K562 (cell line): ENCODE measurements at regions not wholly inside any gene's neighbourhood (a gene's known extent, or its start where the extent isn't known, plus 50 kb on each side); places are given as distances from the start of the nearest gene placed in this dataset.

ENCODE experiments used
- ATAC-seq: fragments of 200-7000 bp; cut with Tn5 transposase; 3 replicates; pipeline ENCODE4 v1.9.1; 2020; ENCODE audit warnings: moderate library complexity
- BruUV-seq: library from RNA; stranded (reverse); fragments of 400-500 nt; replicated peaks from 2 replicates; lab custom pipeline; 2021; lab: Mats Ljungman, UMichigan
- CTCF ChIA-PET: fragments of 300-600 bp; formaldehyde crosslinking; extraction: SDS; loops from one replicate; lab custom pipeline; 2021; ENCODE audit warnings: low intra/inter-chr PET ratio; lab: Yijun Ruan, JAX
- POLR2A ChIA-PET: fragments of 300-600, 350-650 bp; sonication (Branson Sonifier 250); formaldehyde crosslinking; extraction: SDS; loops from one replicate; lab custom pipeline; 2021; ENCODE audit warnings: antibody characterized with exemption, inconsistent platforms; lab: Yijun Ruan, JAX
- DNase-seq, 4 experiments: peaks; one replicate each; pipeline versions ENCODE4 v3.0.0 to v3.0.0-alpha.2; 2011 to 2018; ENCODE audit warnings: low spot score in 3 of 4, mixed read lengths in 3 of 4; ENCODE audit errors: extremely low read depth in 1 of 4
- FAIRE-seq: peaks from 2 replicates; lab custom pipeline; 2011; peaks lifted over from hg19 to GRCh38; lab: Jason Lieb, UNC
- H2AFZ ChIP-seq: 2 replicates; pipeline ENCODE4 v1.6.0; 2011; ENCODE audit warnings: low read depth, low read length, control low read depth, inconsistent platforms
- H3K27ac ChIP-seq: fragments of 200-600 bp; 3 replicates; pipeline ENCODE4 v1.8.0; 2011; ENCODE audit warnings: low read depth, mild to moderate bottlenecking, control low read depth, inconsistent platforms, low read length, moderate library complexity, mixed read lengths; ENCODE audit errors: extremely low read depth
- H3K27me3 ChIP-seq, 2 experiments: fragments of 300-600 bp in 1 of 2; 2 replicates in 1 of 2; 3 replicates in 1 of 2; pipeline versions ENCODE4 v1.6.0 to v1.8.0; 2011; ENCODE audit warnings: inconsistent platforms in 2 of 2, low read length in 2 of 2, mild to moderate bottlenecking in 1 of 2, mixed read lengths in 1 of 2, moderate library complexity in 1 of 2; ENCODE audit not compliant: control insufficient read depth in 2 of 2, insufficient read depth in 2 of 2
- H3K36me3 ChIP-seq: fragments of 300-600 bp; 3 replicates; pipeline ENCODE4 v1.8.0; 2011; ENCODE audit warnings: mild to moderate bottlenecking, low read length, inconsistent platforms; ENCODE audit not compliant: control insufficient read depth, insufficient read depth
- H3K4me1 ChIP-seq, 2 experiments: fragments of 200-600 bp in 1 of 2; replicated peaks in 1 of 2; 2 replicates in 1 of 2; 3 replicates in 1 of 2; pipeline versions ENCODE4 v1.5.1 to v1.8.0; 2011; ENCODE audit warnings: inconsistent platforms in 2 of 2, low read length in 2 of 2, mild to moderate bottlenecking in 1 of 2, mixed read lengths in 1 of 2, moderate library complexity in 1 of 2; ENCODE audit not compliant: control insufficient read depth in 2 of 2, insufficient read depth in 2 of 2
- H3K4me2 ChIP-seq: 2 replicates; pipeline ENCODE4 v1.6.1; 2011; ENCODE audit warnings: low read length, control low read depth, inconsistent platforms, mixed read lengths; ENCODE audit not compliant: insufficient read depth
- H3K4me3 ChIP-seq: fragments of 200-600 bp; sonication (generic), shearing (Covaris generic); 2 replicates; pipeline ENCODE4 v1.5.1; 2016; ENCODE audit warnings: control low read depth, inconsistent platforms
- H3K79me2 ChIP-seq: fragments of 200-600 bp; 3 replicates; pipeline ENCODE4 v1.8.0; 2011; ENCODE audit warnings: low read length, inconsistent platforms; ENCODE audit not compliant: control insufficient read depth, insufficient read depth
- H3K9ac ChIP-seq, 2 experiments: 2 replicates each; pipeline versions ENCODE4 v1.6.0 to v1.6.1; 2011; ENCODE audit warnings: low read depth in 2 of 2, low read length in 2 of 2, control low read depth in 1 of 2, inconsistent platforms in 1 of 2, mild to moderate bottlenecking in 1 of 2, mixed read lengths in 1 of 2; ENCODE audit not compliant: insufficient read depth in 1 of 2
- H3K9me1 ChIP-seq: one replicate; pipeline ENCODE4 v1.6.0; 2011; ENCODE audit warnings: inconsistent platforms, mild to moderate bottlenecking, low read length, moderate library complexity; ENCODE audit not compliant: control insufficient read depth, insufficient read depth
- H3K9me3 ChIP-seq: replicated peaks from 2 replicates; pipeline ENCODE4 v1.5.1; 2011; ENCODE audit warnings: low read depth, low read length, inconsistent platforms; ENCODE audit not compliant: control insufficient read depth, insufficient read depth
- H4K20me1 ChIP-seq: replicated peaks from 2 replicates; pipeline ENCODE4 v1.6.1; 2011; ENCODE audit warnings: low read length, inconsistent platforms, mixed read lengths; ENCODE audit not compliant: control insufficient read depth, insufficient read depth
- COPS2 ChIP-seq: fragments of 450-650 bp; conservative IDR thresholded peaks from 2 replicates; pipeline ENCODE4 v1.6.1; 2016; ENCODE audit warnings: mild to moderate bottlenecking, moderate library complexity
- GATA2 ChIP-seq: sonication (generic); formaldehyde crosslinking; IDR thresholded peaks from 2 replicates; pipeline ENCODE4 v1.4.0; 2020; ENCODE audit warnings: mild to moderate bottlenecking, missing genetic modification reagents
- JUND ChIP-seq, 2 experiments: IDR thresholded peaks; 2 replicates in 1 of 2; 3 replicates in 1 of 2; pipeline ENCODE4 v1.6.1; 2011; ENCODE audit warnings: borderline replicate concordance in 2 of 2, low read depth in 2 of 2, low read length in 2 of 2, improper control_type of control experiment in 1 of 2, missing biosample characterization in 1 of 2, missing genetic modification characterization in 1 of 2, missing genetic modification reagents in 1 of 2
- NFYB ChIP-seq: IDR thresholded peaks from 2 replicates; pipeline ENCODE4 v1.6.1; 2011; ENCODE audit warnings: mild to moderate bottlenecking, moderate library complexity; ENCODE audit not compliant: insufficient read length; ENCODE audit errors: extremely low read depth
- POLR2AphosphoS2 ChIP-seq: IDR thresholded peaks from 2 replicates; pipeline ENCODE4 v1.6.1; 2012; ENCODE audit warnings: low read length, improper control_type of control experiment
- ZNF23 ChIP-seq: fragments of 250-450 bp; sonication (Bioruptor Pico); IDR thresholded peaks from 2 replicates; pipeline ENCODE4 v1.4.0; 2020; ENCODE audit warnings: mild to moderate bottlenecking
- ZNF431 ChIP-seq: sonication (generic); formaldehyde crosslinking; IDR thresholded peaks from 2 replicates; pipeline ENCODE4 v1.8.0; 2022; ENCODE audit warnings: mild to moderate bottlenecking, missing genetic modification reagents
- ZNF57 ChIP-seq: fragments of 450-650 bp; formaldehyde crosslinking; IDR thresholded peaks from 2 replicates; pipeline ENCODE4 v1.4.0; 2020; ENCODE audit warnings: mild to moderate bottlenecking, moderate library complexity
- ZNF644 ChIP-seq: fragments of 200-800 bp; sonication (Bioruptor generic); IDR thresholded peaks from 2 replicates; pipeline ENCODE4 v1.6.1; 2016; ENCODE audit warnings: low read depth, missing genetic modification characterization, missing compliant biosample characterization
- WGBS: fragments of 100-300 bp; shearing (Covaris generic); methylation state at CpG from one replicate; pipeline ENCODE4 v1.1.6; 2016; ENCODE audit warnings: low coverage, mixed read lengths; ENCODE audit not compliant: insufficient coverage; ENCODE audit errors: missing lambda C conversion rate; 5-methylcytosine and 5-hydroxymethylcytosine counted together
- in situ Hi-C: fragments of 300-500 bp; cut with MboI; formaldehyde crosslinking; loops from 4 replicates; pipeline ENCODE4 v1.15.0; 2018; ENCODE audit warnings: inconsistent platforms, mixed read lengths
- intact Hi-C: fragments of 100-400 bp; cut with micrococcal nuclease; formaldehyde crosslinking; loops from 2 replicates; pipeline ENCODE4 v1.14.2; 2022
- TF ChIP-seq, protein P1 (sequence below): sonication (generic); formaldehyde crosslinking; IDR thresholded peaks from 2 replicates; pipeline ENCODE4 v1.8.1; 2023; ENCODE audit warnings: mild to moderate bottlenecking, missing genetic modification reagents
- TF ChIP-seq, protein P2 (sequence below): conservative IDR thresholded peaks from 2 replicates; pipeline ENCODE4 v1.6.1; 2011; ENCODE audit warnings: low read depth, mild to moderate bottlenecking, low read length; ENCODE audit not compliant: control insufficient read depth
- TF ChIP-seq, protein P3 (sequence below): fragments of 250-450 bp; sonication (Bioruptor Pico); IDR thresholded peaks from 2 replicates; pipeline ENCODE4 v1.8.0; 2021; ENCODE audit warnings: moderate library complexity, mild to moderate bottlenecking, inconsistent platforms
- TF ChIP-seq, protein P4 (sequence below), 3 experiments: fragments of 200-800 bp in 1 of 3; sonication (Bioruptor generic) in 1 of 3; sonication (generic) in 1 of 3; formaldehyde crosslinking in 1 of 3; IDR thresholded peaks; 2 replicates each; pipeline versions ENCODE4 v1.6.1 to v1.8.0; 2016 to 2022; ENCODE audit warnings: mild to moderate bottlenecking in 2 of 3, missing compliant biosample characterization in 2 of 3, missing genetic modification characterization in 2 of 3, missing genetic modification reagents in 1 of 3

DNA sequence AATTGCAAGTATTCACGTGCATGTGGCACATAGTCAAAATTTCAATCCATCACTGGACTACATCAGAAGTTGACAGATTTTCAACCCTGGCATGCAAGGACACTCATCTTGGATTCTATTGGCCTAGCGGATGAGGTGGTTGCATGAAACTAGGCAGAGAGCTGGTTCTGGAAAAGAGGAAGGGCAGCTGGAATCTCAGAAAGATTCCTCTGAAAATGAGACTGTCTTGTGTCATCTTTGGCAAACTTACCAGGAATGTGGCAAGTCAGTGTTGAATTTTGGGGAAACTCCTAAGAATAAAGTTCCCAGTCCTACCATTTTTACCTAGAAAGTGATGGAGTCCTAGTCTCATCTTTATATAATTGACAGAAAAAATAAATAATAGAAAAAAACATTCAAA is 384.3 kb upstream of the NR2F2 start:
- Histone ChIP-seq H3K27ac (no peak overlapping the region), H3K9ac (no peak overlapping the region), H3K4me1 (no peaks in the 10 kb centered on the region), H3K4me3 (no peak overlapping the region), H3K9me1 (no peaks in the 10 kb centered on the region), H3K27me3 (no peaks in the 10 kb centered on the region), H2AFZ (no peak overlapping the region), H3K36me3 (no peaks in the 10 kb centered on the region), H3K79me2 (no peaks in the 10 kb centered on the region), H4K20me1 (no peaks in the 10 kb centered on the region), H3K4me2 (no peak overlapping the region), H3K9me3 (no peaks in the 10 kb centered on the region; the same call in 1 of the 2 replicates)
- WGBS: 74% methylated on average over 2 of the region's 2 CpGs
- ChIA-PET CTCF (no interaction called here), POLR2A (no interaction called here)
- DNase-seq (no peak), ATAC-seq (no peak), FAIRE-seq (no peak)
- in situ Hi-C loops: no loop called here
- TF ChIP-seq ZNF57 (CRISPR knock-in tag) (no peak), POLR2AphosphoS2 (no peak), NFYB (no peak), ZNF23 (CRISPR knock-in tag) (no peak), GATA2 (CRISPR knock-in tag) (no peak), ZNF644 (tag) (no peak), JUND (IDR thresholded peaks at IDR 0.05; ENCODE audit: borderline replicate concordance, low read depth, low read length) (no peak), JUND (tag; IDR thresholded peaks at IDR 0.05; ENCODE audit: borderline replicate concordance, low read depth, low read length) (no peak), ZNF431 (CRISPR knock-in tag) (no peak), COPS2 (no peak)
- TF ChIP-seq, protein P1, sequence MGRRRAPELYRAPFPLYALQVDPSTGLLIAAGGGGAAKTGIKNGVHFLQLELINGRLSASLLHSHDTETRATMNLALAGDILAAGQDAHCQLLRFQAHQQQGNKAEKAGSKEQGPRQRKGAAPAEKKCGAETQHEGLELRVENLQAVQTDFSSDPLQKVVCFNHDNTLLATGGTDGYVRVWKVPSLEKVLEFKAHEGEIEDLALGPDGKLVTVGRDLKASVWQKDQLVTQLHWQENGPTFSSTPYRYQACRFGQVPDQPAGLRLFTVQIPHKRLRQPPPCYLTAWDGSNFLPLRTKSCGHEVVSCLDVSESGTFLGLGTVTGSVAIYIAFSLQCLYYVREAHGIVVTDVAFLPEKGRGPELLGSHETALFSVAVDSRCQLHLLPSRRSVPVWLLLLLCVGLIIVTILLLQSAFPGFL: no peak
- TF ChIP-seq, protein P2, sequence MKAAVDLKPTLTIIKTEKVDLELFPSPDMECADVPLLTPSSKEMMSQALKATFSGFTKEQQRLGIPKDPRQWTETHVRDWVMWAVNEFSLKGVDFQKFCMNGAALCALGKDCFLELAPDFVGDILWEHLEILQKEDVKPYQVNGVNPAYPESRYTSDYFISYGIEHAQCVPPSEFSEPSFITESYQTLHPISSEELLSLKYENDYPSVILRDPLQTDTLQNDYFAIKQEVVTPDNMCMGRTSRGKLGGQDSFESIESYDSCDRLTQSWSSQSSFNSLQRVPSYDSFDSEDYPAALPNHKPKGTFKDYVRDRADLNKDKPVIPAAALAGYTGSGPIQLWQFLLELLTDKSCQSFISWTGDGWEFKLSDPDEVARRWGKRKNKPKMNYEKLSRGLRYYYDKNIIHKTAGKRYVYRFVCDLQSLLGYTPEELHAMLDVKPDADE: no peak
- TF ChIP-seq, protein P3, sequence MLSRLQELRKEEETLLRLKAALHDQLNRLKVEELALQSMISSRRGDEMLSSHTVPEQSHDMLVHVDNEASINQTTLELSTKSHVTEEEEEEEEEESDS (CRISPR knock-in tag): no peak
- TF ChIP-seq, protein P4, sequence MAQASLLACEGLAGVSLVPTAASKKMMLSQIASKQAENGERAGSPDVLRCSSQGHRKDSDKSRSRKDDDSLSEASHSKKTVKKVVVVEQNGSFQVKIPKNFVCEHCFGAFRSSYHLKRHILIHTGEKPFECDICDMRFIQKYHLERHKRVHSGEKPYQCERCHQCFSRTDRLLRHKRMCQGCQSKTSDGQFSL (CRISPR knock-in tag; IDR thresholded peaks at IDR 0.05): no peak
- TF ChIP-seq, protein P4 (tag; IDR thresholded peaks at IDR 0.05): no peak
- no TSS peak for BruUV-seq
- intact Hi-C loops: no loop called here
